CD14-positive monocyte (primary cell): ENCODE measurements at regions not wholly inside any gene's neighbourhood (a gene's known extent, or its start where the extent isn't known, plus 50 kb on each side); places are given as distances from the start of the nearest gene placed in this dataset.

Experiments used
- DNase-seq, 3 donors: peaks; one replicate each; pipeline ENCODE4 v3.0.0-alpha.2; 2011 to 2022
- H2AFZ ChIP-seq: 2 replicates; pipeline ENCODE4 v1.6.0; 2012; ENCODE audit warnings: mild to moderate bottlenecking, low read depth, low read length, inconsistent platforms; ENCODE audit not compliant: insufficient read depth, poor library complexity, severe bottlenecking
- H3K27ac ChIP-seq, 2 donors: 1 replicate in 1 of 2; 2 replicates in 1 of 2; pipeline ENCODE4 v1.5.1; 2012 to 2013; ENCODE audit warnings: low read length in 2 of 2, control low read depth in 1 of 2, inconsistent platforms in 1 of 2, low read depth in 1 of 2, mild to moderate bottlenecking in 1 of 2
- H3K27me3 ChIP-seq, 2 donors: one replicate each; pipeline versions ENCODE4 v1.6.0 to v1.6.1; 2011 to 2013; ENCODE audit warnings: low read length in 2 of 2; ENCODE audit not compliant: control insufficient read depth in 2 of 2, insufficient read depth in 2 of 2
- H3K36me3 ChIP-seq, 2 donors: replicated peaks in 1 of 2; 1 replicate in 1 of 2; 2 replicates in 1 of 2; pipeline versions ENCODE4 v1.5.1 to v1.6.1; 2012 to 2013; ENCODE audit warnings: low read length in 2 of 2, control low read depth in 1 of 2, inconsistent platforms in 1 of 2, mild to moderate bottlenecking in 1 of 2; ENCODE audit not compliant: insufficient read depth in 2 of 2, control insufficient read depth in 1 of 2
- H3K4me1 ChIP-seq, 2 donors: 1 replicate in 1 of 2; 2 replicates in 1 of 2; pipeline versions ENCODE4 v1.5.1 to v1.6.1; 2012 to 2013; ENCODE audit warnings: low read length in 2 of 2, control low read depth in 1 of 2, inconsistent platforms in 1 of 2, mild to moderate bottlenecking in 1 of 2, moderate library complexity in 1 of 2; ENCODE audit not compliant: insufficient read depth in 2 of 2, control insufficient read depth in 1 of 2
- H3K4me2 ChIP-seq: replicated peaks from 2 replicates; pipeline ENCODE3; 2012; ENCODE audit warnings: low read length, moderate library complexity, mild to moderate bottlenecking; ENCODE audit not compliant: poor library complexity, severe bottlenecking; ENCODE audit errors: extremely low read depth
- H3K4me3 ChIP-seq, 3 experiments: fragments of 200-600 bp in 1 of 3; sonication (generic) in 1 of 3; replicated peaks in 1 of 3; 1 replicate in 2 of 3; 2 replicates in 1 of 3; pipeline ENCODE4 v1.5.1; 2011 to 2013; ENCODE audit warnings: low read length in 3 of 3, mild to moderate bottlenecking in 3 of 3, control low read depth in 2 of 3, low read depth in 2 of 3, inconsistent platforms in 1 of 3, moderate library complexity in 1 of 3
- H3K79me2 ChIP-seq: 2 replicates; pipeline ENCODE4 v1.6.0; 2012; ENCODE audit warnings: mild to moderate bottlenecking, control low read depth, inconsistent platforms, low read length, moderate library complexity; ENCODE audit not compliant: insufficient read depth
- H3K9ac ChIP-seq: 2 replicates; pipeline ENCODE4 v1.6.0; 2017; ENCODE audit warnings: low read length, mild to moderate bottlenecking; ENCODE audit not compliant: insufficient read depth, poor library complexity, severe bottlenecking
- H3K9me3 ChIP-seq, 2 donors: replicated peaks in 1 of 2; 1 replicate in 1 of 2; 2 replicates in 1 of 2; pipeline versions ENCODE4 v1.5.1 to v1.6.1; 2012 to 2013; ENCODE audit warnings: low read length in 2 of 2, control low read depth in 1 of 2; ENCODE audit not compliant: control insufficient read depth in 1 of 2, insufficient read depth in 1 of 2
- H4K20me1 ChIP-seq: 2 replicates; pipeline ENCODE4 v1.6.0; 2012; ENCODE audit warnings: mild to moderate bottlenecking, low read length, control low read depth, moderate library complexity; ENCODE audit not compliant: insufficient read depth
- H3K27ac Mint-ChIP-seq, 7 donors: one replicate each; pipeline ENCODE4 v1.8.0; 2020; ENCODE audit warnings: mild to moderate bottlenecking in 7 of 7, mixed read lengths in 7 of 7, moderate library complexity in 6 of 7, inconsistent platforms in 2 of 7
- H3K27me3 Mint-ChIP-seq, 3 donors: one replicate each; pipeline ENCODE4 v1.8.0; 2021 to 2022; ENCODE audit warnings: low read depth in 3 of 3, mild to moderate bottlenecking in 3 of 3, mixed read lengths in 3 of 3, moderate library complexity in 3 of 3, inconsistent platforms in 1 of 3
- H3K36me3 Mint-ChIP-seq, 2 donors: one replicate each; pipeline ENCODE4 v1.8.0; 2020; ENCODE audit warnings: mixed read lengths in 2 of 2, inconsistent platforms in 1 of 2, mild to moderate bottlenecking in 1 of 2
- H3K4me1 Mint-ChIP-seq: one replicate; pipeline ENCODE4 v1.8.0; 2020; ENCODE audit warnings: mild to moderate bottlenecking, mixed read lengths
- H3K4me3 Mint-ChIP-seq, 2 donors: one replicate each; pipeline ENCODE4 v1.8.0; 2020; ENCODE audit warnings: mild to moderate bottlenecking in 2 of 2, mixed read lengths in 2 of 2, moderate library complexity in 1 of 2
- H3K9me3 Mint-ChIP-seq, 7 donors: one replicate each; pipeline ENCODE4 v1.8.0; 2020 to 2022; ENCODE audit warnings: mixed read lengths in 7 of 7, mild to moderate bottlenecking in 6 of 7, moderate library complexity in 6 of 7, inconsistent platforms in 2 of 7
- CTCF ChIP-seq: fragments of 200-600 bp; IDR thresholded peaks from one replicate; pipeline ENCODE4 v1.8.0; 2022; ENCODE audit warnings: antibody characterized with exemption, mild to moderate bottlenecking
- WGBS: methylation state at CpG from one replicate; pipeline ENCODE4 v1.1.5; 2013; ENCODE audit warnings: missing lambda C conversion rate; ENCODE audit not compliant: insufficient coverage; 5-methylcytosine and 5-hydroxymethylcytosine counted together
- intact Hi-C, 2 donors: fragments of 100-400 bp; cut with micrococcal nuclease; formaldehyde crosslinking; loops; one replicate each; pipeline versions ENCODE4 v1.15.0 to v1.15.1; 2023

- no peaks in the 10 kb centered on the region for H3K27me3 ChIP-seq
- no peak for TF ChIP-seq CTCF
- Mint-ChIP-seq H3K36me3 (no peaks in the 10 kb centered on the region), H3K27me3 (peaks cover 3 to 11% (median 7%) of the 10 kb centered on the region in 3 donors), H3K27ac (no peak overlapping the region), H3K9me3 (no peaks in the 10 kb centered on the region), H3K4me1 (peaks cover 2% of the 10 kb centered on the region), H3K4me3 (peak overlapping the region; percentile 16 to 55)
- no peak overlapping the region for H2AFZ ChIP-seq
- H3K4me2 ChIP-seq, result no peak overlapping the region
- H3K27ac ChIP-seq, result no peak overlapping the region
- WGBS, result 94% methylated on average over 2 of the region's 11 CpGs
- no peak overlapping the region for H3K9ac ChIP-seq
- no peaks in the 10 kb centered on the region for H4K20me1 ChIP-seq
- no peaks in the 10 kb centered on the region for H3K4me1 ChIP-seq
- intact Hi-C loops, result no loop called here
- H3K4me3 ChIP-seq, result no peak overlapping the region
- H3K79me2 ChIP-seq, result no peaks in the 10 kb centered on the region
- H3K9me3 ChIP-seq, result no peaks in the 10 kb centered on the region
- H3K36me3 ChIP-seq, result no peaks in the 10 kb centered on the region
- no peak for DNase-seq
Measured at GRCh38 chr2:109680523-109681297, 66.5 kb downstream of the SOWAHC start.

- no peaks in the 10 kb centered on the region for H3K9me3 ChIP-seq
- intact Hi-C loops, result no loop called here
- H4K20me1 ChIP-seq, result no peaks in the 10 kb centered on the region
- H3K27ac ChIP-seq, result no peak overlapping the region
- H3K36me3 ChIP-seq, result no peaks in the 10 kb centered on the region
- Mint-ChIP-seq H3K4me1 (peaks cover 2% of the 10 kb centered on the region), H3K4me3 (no peak overlapping the region), H3K27ac (no peak overlapping the region), H3K36me3 (no peaks in the 10 kb centered on the region), H3K27me3 (peaks cover 4 to 9% (median 7%) of the 10 kb centered on the region in 3 donors), H3K9me3 (no peaks in the 10 kb centered on the region)
- H3K27me3 ChIP-seq, result no peaks in the 10 kb centered on the region
- DNase-seq, result no peak
- TF ChIP-seq CTCF, result no peak
- 93% methylated on average over 3 of the region's 5 CpGs for WGBS
- no peaks in the 10 kb centered on the region for H3K4me1 ChIP-seq
- H2AFZ ChIP-seq, result no peak overlapping the region
- no peaks in the 10 kb centered on the region for H3K79me2 ChIP-seq
- no peak overlapping the region for H3K4me2 ChIP-seq
- no peak overlapping the region for H3K9ac ChIP-seq
- H3K4me3 ChIP-seq, result no peak overlapping the region
Measured at GRCh38 chr2:109681633-109682380, 67.6 kb downstream of the SOWAHC start.
